Loucy (cell line): ENCODE measurements at regions not wholly inside any gene's neighbourhood (a gene's known extent, or its start where the extent isn't known, plus 50 kb on each side); places are given as distances from the start of the nearest gene placed in this dataset.

Source experiments
- CTCF ChIP-seq: fragments of 200-600 bp; sonication (generic); conservative IDR thresholded peaks from 2 replicates; pipeline ENCODE4 v1.5.1; 2014; ENCODE audit warnings: mild to moderate bottlenecking, antibody characterized with exemption, low read length
- EZH2phosphoT487 ChIP-seq: fragments of 200-600 bp; IDR thresholded peaks from 2 replicates; pipeline ENCODE4 v1.6.1; 2018; ENCODE audit warnings: antibody characterized with exemption, mild to moderate bottlenecking, moderate library complexity, borderline replicate concordance

- TF ChIP-seq CTCF, result no peak
- no peak for TF ChIP-seq EZH2phosphoT487
Measured at GRCh38 chr14:27557445-27557844, 959.6 kb upstream of the NOVA1 start.
